Smooth muscle cell (in vitro differentiated cells): ENCODE measurements at regions not wholly inside any gene's neighbourhood (a gene's known extent, or its start where the extent isn't known, plus 50 kb on each side); places are given as distances from the start of the nearest gene placed in this dataset.

Experiments used
- DNase-seq: peaks from one replicate; lab custom pipeline; 2025; ENCODE audit not compliant: unreplicated experiment; lab: John Stamatoyannopoulos, UW
- H2AFZ ChIP-seq: fragments of 200-600 bp; sonication (generic); 2 replicates; pipeline ENCODE4 v1.6.0; 2016; ENCODE audit warnings: antibody characterized with exemption, low read depth, mild to moderate bottlenecking
- H3F3A ChIP-seq: fragments of 200-600 bp; sonication (generic); 2 replicates; pipeline ENCODE4 v1.6.0; 2017; ENCODE audit warnings: antibody characterized with exemption, low read depth
- H3K27ac ChIP-seq: fragments of 200-600 bp; sonication (generic); 2 replicates; pipeline ENCODE4 v1.5.1; 2016; ENCODE audit warnings: low read depth, mild to moderate bottlenecking
- H3K27me3 ChIP-seq: fragments of 200-600 bp; sonication (generic); 2 replicates; pipeline ENCODE4 v1.6.1; 2016; ENCODE audit warnings: low read depth, mild to moderate bottlenecking
- H3K36me3 ChIP-seq: fragments of 200-600 bp; sonication (generic); 2 replicates; pipeline ENCODE4 v1.5.1; 2016; ENCODE audit warnings: low read depth
- H3K4me1 ChIP-seq: fragments of 200-600 bp; sonication (generic); 2 replicates; pipeline ENCODE4 v1.5.1; 2016; ENCODE audit warnings: low read depth
- H3K4me2 ChIP-seq: fragments of 200-600 bp; sonication (generic); 2 replicates; pipeline ENCODE4 v1.6.0; 2016; ENCODE audit warnings: mild to moderate bottlenecking
- H3K4me3 ChIP-seq: fragments of 200-600 bp; sonication (generic); 2 replicates; pipeline ENCODE4 v1.5.1; 2016; ENCODE audit warnings: mild to moderate bottlenecking
- H3K79me2 ChIP-seq: fragments of 200-600 bp; sonication (generic); 2 replicates; pipeline ENCODE4 v1.6.0; 2016; ENCODE audit warnings: low read depth, mild to moderate bottlenecking
- H3K9ac ChIP-seq: fragments of 200-600 bp; sonication (generic); 2 replicates; pipeline ENCODE4 v1.6.0; 2016; ENCODE audit warnings: low read depth
- H3K9me3 ChIP-seq: fragments of 200-600 bp; sonication (generic); replicated peaks from 2 replicates; pipeline ENCODE4 v1.5.1; 2016; ENCODE audit warnings: low read depth
- H4K20me1 ChIP-seq: fragments of 200-600 bp; sonication (generic); 2 replicates; pipeline ENCODE4 v1.6.0; 2016; ENCODE audit warnings: low read depth
- WGBS: methylation state at CpG from one replicate; pipeline ENCODE4 v1.1.7; 2016; ENCODE audit warnings: low lambda C conversion rate; 5-methylcytosine and 5-hydroxymethylcytosine counted together
- TF ChIP-seq, protein P1 (sequence below): fragments of 200-600 bp; sonication (generic); IDR thresholded peaks from 2 replicates; pipeline ENCODE4 v1.5.1; 2017; ENCODE audit warnings: borderline replicate concordance, mild to moderate bottlenecking, antibody characterized with exemption; ENCODE audit not compliant: insufficient read depth, poor library complexity, severe bottlenecking

DNA sequence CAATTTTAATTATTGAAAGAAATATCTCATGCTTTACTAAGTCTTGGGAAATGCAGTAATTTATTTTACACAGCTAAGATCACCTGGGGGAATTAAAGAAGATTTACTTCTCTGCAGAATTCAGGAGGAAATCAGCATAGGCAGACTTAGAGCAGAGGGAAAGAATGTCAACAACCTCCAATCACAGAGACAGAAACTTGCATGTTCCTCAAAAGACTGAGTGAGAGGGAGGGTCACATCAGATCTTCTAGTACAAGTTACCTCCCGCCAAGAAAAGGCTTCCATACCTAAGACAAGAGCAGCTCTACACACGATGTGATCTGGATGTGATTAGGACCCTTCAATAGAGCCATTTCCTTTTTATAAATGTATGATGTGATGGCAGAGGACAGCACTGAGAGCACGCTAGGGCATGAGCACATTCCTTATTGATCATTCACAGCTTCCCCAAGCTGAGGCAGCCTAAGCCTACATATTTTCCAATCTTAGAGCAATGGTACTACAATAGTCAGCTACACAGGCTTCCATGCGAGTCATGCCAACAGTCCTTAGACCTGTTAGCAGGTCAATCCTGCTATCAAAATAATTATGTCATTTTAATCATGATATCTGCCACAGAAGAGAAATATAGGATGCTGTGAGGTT lies 403.3 kb downstream of the ETNK1 start:
- no peak for DNase-seq
- Histone ChIP-seq H2AFZ (no peak overlapping the region), H3F3A (no peaks in the 10 kb centered on the region), H3K27ac (no peak overlapping the region), H3K79me2 (no peaks in the 10 kb centered on the region), H3K4me2 (no peak overlapping the region), H4K20me1 (no peaks in the 10 kb centered on the region), H3K4me3 (no peak overlapping the region), H3K27me3 (peaks cover under 1% of the 10 kb centered on the region), H3K9ac (no peak overlapping the region), H3K36me3 (no peaks in the 10 kb centered on the region), H3K9me3 (no peaks in the 10 kb centered on the region), H3K4me1 (peaks cover 4% of the 10 kb centered on the region)
- 53% methylated on average over 4 of the region's 4 CpGs for WGBS
- TF ChIP-seq, protein P1, sequence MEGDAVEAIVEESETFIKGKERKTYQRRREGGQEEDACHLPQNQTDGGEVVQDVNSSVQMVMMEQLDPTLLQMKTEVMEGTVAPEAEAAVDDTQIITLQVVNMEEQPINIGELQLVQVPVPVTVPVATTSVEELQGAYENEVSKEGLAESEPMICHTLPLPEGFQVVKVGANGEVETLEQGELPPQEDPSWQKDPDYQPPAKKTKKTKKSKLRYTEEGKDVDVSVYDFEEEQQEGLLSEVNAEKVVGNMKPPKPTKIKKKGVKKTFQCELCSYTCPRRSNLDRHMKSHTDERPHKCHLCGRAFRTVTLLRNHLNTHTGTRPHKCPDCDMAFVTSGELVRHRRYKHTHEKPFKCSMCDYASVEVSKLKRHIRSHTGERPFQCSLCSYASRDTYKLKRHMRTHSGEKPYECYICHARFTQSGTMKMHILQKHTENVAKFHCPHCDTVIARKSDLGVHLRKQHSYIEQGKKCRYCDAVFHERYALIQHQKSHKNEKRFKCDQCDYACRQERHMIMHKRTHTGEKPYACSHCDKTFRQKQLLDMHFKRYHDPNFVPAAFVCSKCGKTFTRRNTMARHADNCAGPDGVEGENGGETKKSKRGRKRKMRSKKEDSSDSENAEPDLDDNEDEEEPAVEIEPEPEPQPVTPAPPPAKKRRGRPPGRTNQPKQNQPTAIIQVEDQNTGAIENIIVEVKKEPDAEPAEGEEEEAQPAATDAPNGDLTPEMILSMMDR = no peak

DNA sequence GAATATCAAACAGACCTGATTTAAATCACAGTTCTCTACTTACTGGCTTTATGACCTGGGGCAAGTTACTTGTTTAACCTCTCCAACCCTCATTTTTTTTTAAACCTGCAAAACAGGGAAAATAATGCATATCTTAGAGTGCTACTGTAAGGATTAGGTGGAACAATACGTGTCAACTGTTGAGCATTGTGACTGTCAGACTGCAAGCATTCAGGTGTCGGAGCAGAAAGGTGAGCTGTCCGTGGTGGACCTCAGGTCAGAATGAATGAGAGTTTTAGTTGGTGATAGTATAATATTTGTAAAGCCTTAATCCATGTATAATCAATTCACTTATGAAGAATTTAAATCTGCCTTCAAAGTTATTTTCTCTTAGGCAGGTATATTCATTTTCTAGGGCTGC lies 404.2 kb downstream of the ETNK1 start:
- no peaks in the 10 kb centered on the region for H3K79me2 ChIP-seq
- peaks cover 4% of the 10 kb centered on the region for H3K4me1 ChIP-seq
- no peak overlapping the region for H3K4me2 ChIP-seq
- WGBS = 78% methylated on average over 3 of the region's 3 CpGs
- TF ChIP-seq, protein P1 = no peak
- no peaks in the 10 kb centered on the region for H3F3A ChIP-seq
- peaks cover 4% of the 10 kb centered on the region for H3K27me3 ChIP-seq
- DNase-seq = no peak
- no peaks in the 10 kb centered on the region for H4K20me1 ChIP-seq
- no peak overlapping the region for H3K27ac ChIP-seq
- H3K9ac ChIP-seq = no peak overlapping the region
- no peaks in the 10 kb centered on the region for H3K36me3 ChIP-seq
- H3K9me3 ChIP-seq = no peaks in the 10 kb centered on the region
- H3K4me3 ChIP-seq = no peak overlapping the region
- no peak overlapping the region for H2AFZ ChIP-seq

DNA sequence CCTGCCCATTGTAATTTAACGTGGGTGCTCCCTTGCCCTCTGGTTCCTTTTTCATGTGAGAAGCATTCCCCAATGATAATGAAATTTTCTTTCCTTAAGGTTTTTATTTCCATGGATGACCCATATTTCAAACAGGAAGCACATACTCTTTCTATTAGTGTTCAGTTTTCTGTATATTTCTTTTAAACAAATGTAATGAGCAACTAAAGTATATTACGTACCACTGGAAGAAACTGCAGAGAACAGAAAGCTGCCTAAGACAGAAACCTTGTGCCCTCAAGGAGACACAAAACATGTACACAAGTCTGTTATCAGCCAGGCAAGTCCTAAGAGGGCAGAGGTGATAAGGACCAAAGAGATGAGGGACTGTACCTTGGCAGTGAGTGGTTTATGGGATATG lies 414.9 kb downstream of the ETNK1 start:
- Histone ChIP-seq H3F3A (no peaks in the 10 kb centered on the region), H3K36me3 (no peaks in the 10 kb centered on the region), H4K20me1 (no peaks in the 10 kb centered on the region), H3K4me2 (no peak overlapping the region), H2AFZ (no peak overlapping the region), H3K27ac (no peak overlapping the region), H3K9me3 (no peaks in the 10 kb centered on the region), H3K4me1 (no peaks in the 10 kb centered on the region), H3K27me3 (no peaks in the 10 kb centered on the region), H3K9ac (no peak overlapping the region), H3K4me3 (no peak overlapping the region), H3K79me2 (no peaks in the 10 kb centered on the region)
- 72% methylated on average over 2 of the region's 2 CpGs for WGBS
- DNase-seq = no peak
- TF ChIP-seq, protein P1 = no peak

DNA sequence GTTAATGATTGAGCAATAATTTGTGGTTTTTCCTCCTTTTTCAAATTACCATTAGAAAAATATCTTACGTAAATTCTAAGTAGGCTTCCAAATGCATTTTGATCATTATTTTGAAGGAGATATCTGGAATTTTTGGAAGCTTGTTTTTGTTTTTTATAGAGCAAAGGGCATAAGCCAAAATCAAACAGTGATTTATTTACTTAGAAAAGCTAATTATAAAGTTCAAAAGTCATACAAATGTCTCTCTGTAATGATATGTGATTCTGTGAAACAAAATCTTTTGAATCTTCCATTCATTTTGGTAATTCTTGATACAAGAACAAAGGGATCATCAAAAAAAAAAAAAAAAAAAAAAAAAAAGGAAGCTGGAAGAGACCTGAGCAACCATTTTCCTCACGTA lies 416.8 kb downstream of the ETNK1 start:
- H3K27me3 ChIP-seq = no peaks in the 10 kb centered on the region
- no peaks in the 10 kb centered on the region for H3K36me3 ChIP-seq
- no peaks in the 10 kb centered on the region for H3K4me1 ChIP-seq
- H3K9ac ChIP-seq = no peak overlapping the region
- no peaks in the 10 kb centered on the region for H3K79me2 ChIP-seq
- no peak overlapping the region for H3K4me3 ChIP-seq
- no peak overlapping the region for H3K4me2 ChIP-seq
- TF ChIP-seq, protein P1 = no peak
- 98% methylated on average over 2 of the region's 2 CpGs for WGBS
- H3F3A ChIP-seq = no peaks in the 10 kb centered on the region
- no peak for DNase-seq
- no peak overlapping the region for H2AFZ ChIP-seq
- no peaks in the 10 kb centered on the region for H4K20me1 ChIP-seq
- H3K9me3 ChIP-seq = no peaks in the 10 kb centered on the region
- H3K27ac ChIP-seq = no peak overlapping the region
